T-helper 1 cell treated with Interleukin-12 subunit alpha and Interleukin-12 subunit beta and Interleukin-4 antibody, amounts not matched to agents 30 μg/mL and 1 μg/mL, for 36 hours (primary cell): ENCODE measurements at regions not wholly inside any gene's neighbourhood (a gene's known extent, or its start where the extent isn't known, plus 50 kb on each side); places are given as distances from the start of the nearest gene placed in this dataset.

ENCODE experiments used
- H3K27ac Mint-ChIP-seq: one replicate; pipeline ENCODE4 v1.8.0; 2021; ENCODE audit warnings: mild to moderate bottlenecking, mixed read lengths
- H3K27me3 Mint-ChIP-seq: one replicate; pipeline ENCODE4 v1.8.0; 2021; ENCODE audit warnings: low read depth, mixed read lengths
- H3K36me3 Mint-ChIP-seq: one replicate; pipeline ENCODE4 v1.8.0; 2021; ENCODE audit warnings: low read depth, mixed read lengths
- H3K4me1 Mint-ChIP-seq: one replicate; pipeline ENCODE4 v1.8.0; 2021; ENCODE audit warnings: low read depth, mixed read lengths
- H3K4me3 Mint-ChIP-seq: one replicate; pipeline ENCODE4 v1.8.0; 2021; ENCODE audit warnings: mild to moderate bottlenecking, moderate library complexity, mixed read lengths
- H3K9me3 Mint-ChIP-seq: one replicate; pipeline ENCODE4 v1.8.0; 2021; ENCODE audit warnings: mixed read lengths

DNA sequence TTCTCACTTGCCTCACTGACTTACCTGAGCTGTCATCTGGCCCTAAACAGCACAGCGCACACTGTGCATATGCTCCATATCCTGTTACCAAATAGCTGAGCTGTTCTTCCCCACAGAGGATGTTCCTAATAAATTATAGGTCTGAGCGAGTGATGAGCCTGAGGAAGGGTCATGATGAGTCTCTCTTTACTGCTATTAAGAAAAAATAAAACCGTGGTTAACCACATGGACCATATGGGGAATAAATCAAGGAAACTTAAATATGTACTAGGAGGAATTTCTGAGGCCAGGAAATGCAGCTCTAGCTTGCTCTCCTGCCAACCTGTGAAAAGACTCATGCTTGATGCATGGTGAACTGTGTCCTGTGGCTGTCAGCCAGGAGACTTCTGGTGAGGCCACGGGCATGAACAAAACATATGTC is 424.8 kb upstream of the DMAC1 start:
- H3K36me3 Mint-ChIP-seq: no peaks in the 10 kb centered on the region
- H3K27ac Mint-ChIP-seq: no peak overlapping the region
- H3K27me3 Mint-ChIP-seq: no peaks in the 10 kb centered on the region
- no peaks in the 10 kb centered on the region for H3K4me1 Mint-ChIP-seq
- no peak overlapping the region for H3K4me3 Mint-ChIP-seq
- peaks cover 4% of the 10 kb centered on the region for H3K9me3 Mint-ChIP-seq

GRCh38 chr9:8223861-8224260 is 424.3 kb upstream of the DMAC1 start:
- Mint-ChIP-seq H3K27ac (no peak overlapping the region), H3K27me3 (no peaks in the 10 kb centered on the region), H3K4me1 (no peaks in the 10 kb centered on the region), H3K9me3 (peaks cover 4% of the 10 kb centered on the region), H3K4me3 (no peak overlapping the region), H3K36me3 (no peaks in the 10 kb centered on the region)

GRCh38 chr9:8221462-8221861 is 421.9 kb upstream of the DMAC1 start:
- no peaks in the 10 kb centered on the region for H3K4me1 Mint-ChIP-seq
- no peaks in the 10 kb centered on the region for H3K36me3 Mint-ChIP-seq
- no peaks in the 10 kb centered on the region for H3K27me3 Mint-ChIP-seq
- H3K4me3 Mint-ChIP-seq: no peak overlapping the region
- peaks cover 4% of the 10 kb centered on the region for H3K9me3 Mint-ChIP-seq
- H3K27ac Mint-ChIP-seq: no peak overlapping the region

DNA sequence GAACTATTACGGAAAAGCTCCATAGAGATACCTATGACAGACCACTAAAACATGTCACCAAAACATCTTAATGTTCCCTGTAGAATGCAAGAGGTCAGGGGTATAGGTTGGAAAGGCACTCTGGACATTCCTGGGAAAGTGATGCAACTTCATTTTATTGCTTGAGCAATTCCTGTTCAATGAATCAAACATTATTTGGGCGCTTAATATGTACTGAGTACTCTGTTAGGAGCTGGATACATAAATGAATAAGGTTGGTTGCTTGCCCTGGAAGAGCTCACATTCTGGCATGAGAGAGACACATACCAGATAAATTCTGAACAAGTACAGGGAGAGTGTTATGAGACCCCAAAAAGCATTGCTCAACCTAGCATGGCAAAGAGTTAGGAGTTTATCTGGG is 408.9 kb upstream of the DMAC1 start:
- Mint-ChIP-seq H3K4me1 (peaks cover 2% of the 10 kb centered on the region), H3K27me3 (no peaks in the 10 kb centered on the region), H3K9me3 (no peaks in the 10 kb centered on the region), H3K4me3 (no peak overlapping the region), H3K27ac (no peak overlapping the region), H3K36me3 (no peaks in the 10 kb centered on the region)

- no peaks in the 10 kb centered on the region for H3K9me3 Mint-ChIP-seq
- no peaks in the 10 kb centered on the region for H3K27me3 Mint-ChIP-seq
- H3K4me1 Mint-ChIP-seq: peaks cover 2% of the 10 kb centered on the region
- no peak overlapping the region for H3K27ac Mint-ChIP-seq
- no peaks in the 10 kb centered on the region for H3K36me3 Mint-ChIP-seq
- H3K4me3 Mint-ChIP-seq: no peak overlapping the region
These were observed 408.0 kb upstream of the DMAC1 start for GRCh38 chr9:8207596-8207995.

GRCh38 chr9:8206720-8207119 is 407.1 kb upstream of the DMAC1 start:
- Mint-ChIP-seq H3K4me1 (peaks cover 2% of the 10 kb centered on the region), H3K9me3 (peaks cover 5% of the 10 kb centered on the region), H3K27me3 (no peaks in the 10 kb centered on the region), H3K36me3 (no peaks in the 10 kb centered on the region), H3K27ac (no peak overlapping the region), H3K4me3 (no peak overlapping the region)

- Mint-ChIP-seq H3K9me3 (peaks cover 6% of the 10 kb centered on the region), H3K27me3 (no peaks in the 10 kb centered on the region), H3K4me1 (peaks cover 2% of the 10 kb centered on the region), H3K36me3 (no peaks in the 10 kb centered on the region), H3K27ac (no peak overlapping the region), H3K4me3 (no peak overlapping the region)
These were observed 406.0 kb upstream of the DMAC1 start for GRCh38 chr9:8205576-8205975.

DNA sequence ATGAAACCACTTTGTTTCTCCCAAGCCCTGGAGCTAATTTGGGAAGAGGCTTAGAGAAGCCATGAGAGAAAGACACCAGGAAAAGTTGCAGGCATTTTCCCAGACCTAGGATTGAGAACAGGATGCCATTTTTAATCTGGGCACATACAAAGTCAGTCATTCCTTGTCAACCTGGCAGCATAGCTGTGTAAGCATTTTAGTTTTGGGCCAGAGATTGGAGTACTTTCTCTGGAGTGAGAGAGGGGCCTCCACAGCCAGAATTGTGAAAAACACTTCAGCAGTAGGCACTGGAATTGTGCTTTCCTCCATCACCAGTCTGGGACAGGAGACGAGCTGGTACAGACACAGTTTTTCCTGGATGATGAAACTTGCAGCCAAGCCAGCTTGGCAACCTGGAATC is 390.3 kb upstream of the DMAC1 start:
- Mint-ChIP-seq H3K36me3 (no peaks in the 10 kb centered on the region), H3K27me3 (no peaks in the 10 kb centered on the region), H3K9me3 (peaks cover 37% of the 10 kb centered on the region), H3K4me1 (no peaks in the 10 kb centered on the region), H3K4me3 (no peak overlapping the region), H3K27ac (no peak overlapping the region)

GRCh38 chr9:8188723-8189407 is 389.3 kb upstream of the DMAC1 start:
- H3K27ac Mint-ChIP-seq: no peak overlapping the region
- H3K4me3 Mint-ChIP-seq: no peak overlapping the region
- H3K4me1 Mint-ChIP-seq: no peaks in the 10 kb centered on the region
- H3K36me3 Mint-ChIP-seq: no peaks in the 10 kb centered on the region
- H3K27me3 Mint-ChIP-seq: no peaks in the 10 kb centered on the region
- peaks cover 34% of the 10 kb centered on the region for H3K9me3 Mint-ChIP-seq

DNA sequence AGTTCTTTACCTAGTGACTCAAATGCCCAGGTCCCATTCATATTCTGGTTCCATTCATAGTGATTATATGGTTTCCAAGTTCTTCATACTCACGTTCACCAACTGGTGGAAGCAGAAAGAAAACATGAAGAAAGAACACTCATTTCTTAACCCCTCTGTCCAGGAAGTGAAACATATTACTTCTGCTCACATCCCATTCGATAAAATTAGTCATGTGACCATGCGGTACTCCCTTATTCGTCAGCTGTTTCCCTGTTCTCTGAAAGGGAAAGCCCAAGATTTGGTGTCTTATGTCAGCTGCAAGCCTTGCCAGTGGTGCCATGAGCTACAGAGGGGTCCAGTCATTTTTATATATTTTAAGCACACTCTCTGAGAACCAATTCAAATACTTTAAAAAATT is 387.0 kb upstream of the DMAC1 start:
- no peaks in the 10 kb centered on the region for H3K4me1 Mint-ChIP-seq
- no peak overlapping the region for H3K4me3 Mint-ChIP-seq
- H3K9me3 Mint-ChIP-seq: peaks cover 10% of the 10 kb centered on the region
- no peak overlapping the region for H3K27ac Mint-ChIP-seq
- H3K27me3 Mint-ChIP-seq: no peaks in the 10 kb centered on the region
- no peaks in the 10 kb centered on the region for H3K36me3 Mint-ChIP-seq

GRCh38 chr9:8183618-8184017 is 384.0 kb upstream of the DMAC1 start:
- Mint-ChIP-seq H3K27ac (no peak overlapping the region), H3K4me3 (no peak overlapping the region), H3K27me3 (no peaks in the 10 kb centered on the region), H3K4me1 (no peaks in the 10 kb centered on the region), H3K36me3 (no peaks in the 10 kb centered on the region), H3K9me3 (peaks cover 5% of the 10 kb centered on the region)

DNA sequence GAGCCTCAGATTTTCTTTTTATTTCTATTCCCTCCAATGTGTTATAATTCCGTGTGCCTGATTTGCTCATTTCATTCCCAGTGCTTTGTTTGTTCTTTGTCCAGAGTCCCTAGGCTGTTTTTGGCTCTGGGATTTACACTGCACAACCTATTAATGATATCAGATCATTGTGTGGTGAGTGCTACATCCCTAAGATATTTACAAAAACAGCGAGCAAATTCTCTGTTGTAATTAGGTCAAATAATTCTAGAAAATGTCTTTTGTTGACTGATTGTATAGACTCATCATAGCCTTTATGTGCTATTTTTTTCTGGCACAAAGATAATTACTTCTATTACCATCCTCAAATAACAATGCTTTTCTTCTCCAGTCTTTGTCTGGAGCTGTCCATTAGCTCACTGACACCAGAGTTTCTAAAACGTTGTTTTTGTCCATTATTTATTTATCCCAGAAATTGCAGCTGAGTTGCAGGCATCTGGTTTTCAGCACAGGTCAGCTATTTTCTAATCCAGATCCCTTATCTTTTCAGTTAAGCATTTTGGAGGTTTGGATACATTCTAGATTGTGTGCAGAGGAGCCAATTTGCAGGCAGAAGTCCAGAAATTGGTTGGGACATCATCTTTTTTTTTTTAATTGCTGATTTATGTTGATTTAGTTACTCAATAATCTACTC is 379.9 kb upstream of the DMAC1 start:
- Mint-ChIP-seq H3K4me3 (no peak overlapping the region), H3K4me1 (no peaks in the 10 kb centered on the region), H3K9me3 (no peaks in the 10 kb centered on the region), H3K27ac (no peak overlapping the region), H3K36me3 (no peaks in the 10 kb centered on the region), H3K27me3 (no peaks in the 10 kb centered on the region)

DNA sequence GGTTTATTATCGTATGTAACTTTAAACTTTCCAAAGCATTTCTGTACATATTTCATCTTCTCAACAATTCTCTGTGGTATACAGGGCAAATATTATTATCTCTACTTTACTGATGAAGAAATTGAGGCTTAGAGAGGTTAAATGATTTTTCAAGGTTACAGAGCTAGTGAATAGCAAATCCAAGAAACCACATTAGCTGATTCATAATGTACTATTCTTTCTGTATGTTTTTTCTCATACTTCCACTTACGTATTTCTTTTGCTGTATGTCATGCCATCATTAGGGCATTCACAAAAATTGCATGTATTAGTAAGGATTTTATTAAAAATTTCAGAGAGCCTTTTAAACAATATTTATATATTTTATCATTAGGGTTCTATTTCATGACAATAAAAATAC is 372.4 kb upstream of the DMAC1 start:
- Mint-ChIP-seq H3K4me3 (no peak overlapping the region), H3K9me3 (no peaks in the 10 kb centered on the region), H3K36me3 (no peaks in the 10 kb centered on the region), H3K27me3 (no peaks in the 10 kb centered on the region), H3K27ac (no peak overlapping the region), H3K4me1 (no peaks in the 10 kb centered on the region)

DNA sequence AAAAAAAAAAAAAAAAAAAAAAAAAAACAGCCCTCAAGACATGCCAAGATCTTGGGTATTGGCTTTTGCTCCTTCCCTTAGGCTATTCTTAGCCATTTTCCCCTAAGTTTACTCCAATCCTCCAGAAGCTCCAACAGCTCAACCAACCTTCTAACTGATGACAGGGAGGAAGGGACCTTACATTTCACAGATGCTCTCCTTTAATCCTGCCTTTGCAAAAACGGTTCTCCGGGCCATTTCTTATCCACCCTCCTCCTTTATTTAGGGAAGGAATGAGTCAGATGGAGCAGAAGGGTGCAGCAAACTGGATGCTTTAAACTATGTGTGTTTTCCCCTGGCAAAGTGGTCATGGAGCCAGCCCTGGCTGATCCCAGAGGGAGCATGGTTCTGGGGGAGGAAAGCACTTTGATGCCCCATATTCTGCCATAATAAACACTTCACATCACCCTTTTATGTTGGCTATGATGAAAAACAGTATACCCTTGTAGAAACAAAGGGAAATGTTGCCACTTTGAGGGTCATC is 369.4 kb upstream of the DMAC1 start:
- H3K9me3 Mint-ChIP-seq: no peaks in the 10 kb centered on the region
- no peaks in the 10 kb centered on the region for H3K4me1 Mint-ChIP-seq
- H3K36me3 Mint-ChIP-seq: no peaks in the 10 kb centered on the region
- no peaks in the 10 kb centered on the region for H3K27me3 Mint-ChIP-seq
- no peak overlapping the region for H3K4me3 Mint-ChIP-seq
- no peak overlapping the region for H3K27ac Mint-ChIP-seq

GRCh38 chr9:8160787-8161186 is 361.2 kb upstream of the DMAC1 start:
- no peak overlapping the region for H3K4me3 Mint-ChIP-seq
- no peaks in the 10 kb centered on the region for H3K9me3 Mint-ChIP-seq
- H3K36me3 Mint-ChIP-seq: no peaks in the 10 kb centered on the region
- H3K27ac Mint-ChIP-seq: no peak overlapping the region
- H3K27me3 Mint-ChIP-seq: no peaks in the 10 kb centered on the region
- H3K4me1 Mint-ChIP-seq: no peaks in the 10 kb centered on the region
